ENCODE measurements at regions not wholly inside any gene's neighbourhood (a gene's known extent, or its start where the extent isn't known, plus 50 kb on each side); places are given as distances from the start of the nearest gene placed in this dataset.

DNA sequence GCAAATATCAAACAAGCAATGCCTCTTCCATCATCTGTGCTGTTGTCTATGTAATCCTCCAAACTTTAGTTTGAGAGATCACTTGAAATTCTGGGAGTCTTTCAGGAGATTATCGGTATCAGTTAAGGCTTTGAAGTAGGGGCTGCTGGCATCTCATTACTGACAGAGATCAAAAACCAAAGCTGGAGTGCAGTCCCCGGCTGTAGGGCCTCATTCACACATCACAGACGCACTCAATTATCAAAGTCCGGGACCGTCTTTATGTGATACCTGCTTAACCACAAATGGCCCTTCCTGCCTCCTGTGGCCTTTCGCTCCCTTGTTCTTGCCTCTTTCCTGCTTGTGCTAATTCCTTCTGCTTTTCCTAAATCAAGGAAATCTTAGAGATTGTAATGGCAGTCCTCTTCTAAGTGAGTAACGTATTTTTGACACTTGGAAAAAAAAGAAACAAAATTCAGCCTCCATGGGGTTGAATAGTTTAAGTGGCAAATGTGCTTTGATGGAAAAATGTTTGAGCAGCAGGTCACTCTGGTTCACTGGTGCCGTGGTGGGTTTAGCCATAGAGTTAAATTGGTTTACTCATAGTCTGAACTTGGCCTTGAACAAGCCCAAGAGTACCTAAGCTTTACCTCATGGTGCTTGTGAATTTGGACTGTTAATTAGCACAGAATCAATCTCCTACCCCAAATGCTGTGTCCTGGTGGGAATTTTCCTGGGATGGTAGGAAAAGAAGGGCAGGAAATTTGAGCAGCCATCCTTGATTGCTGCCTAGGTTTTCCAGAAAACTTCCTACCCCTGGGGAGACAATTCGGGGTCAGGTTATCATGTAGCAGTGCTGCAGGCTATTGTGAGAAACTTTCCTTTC lies 178.9 kb upstream of the LYZL1 start:
- TF ChIP-seq, protein P1, sequence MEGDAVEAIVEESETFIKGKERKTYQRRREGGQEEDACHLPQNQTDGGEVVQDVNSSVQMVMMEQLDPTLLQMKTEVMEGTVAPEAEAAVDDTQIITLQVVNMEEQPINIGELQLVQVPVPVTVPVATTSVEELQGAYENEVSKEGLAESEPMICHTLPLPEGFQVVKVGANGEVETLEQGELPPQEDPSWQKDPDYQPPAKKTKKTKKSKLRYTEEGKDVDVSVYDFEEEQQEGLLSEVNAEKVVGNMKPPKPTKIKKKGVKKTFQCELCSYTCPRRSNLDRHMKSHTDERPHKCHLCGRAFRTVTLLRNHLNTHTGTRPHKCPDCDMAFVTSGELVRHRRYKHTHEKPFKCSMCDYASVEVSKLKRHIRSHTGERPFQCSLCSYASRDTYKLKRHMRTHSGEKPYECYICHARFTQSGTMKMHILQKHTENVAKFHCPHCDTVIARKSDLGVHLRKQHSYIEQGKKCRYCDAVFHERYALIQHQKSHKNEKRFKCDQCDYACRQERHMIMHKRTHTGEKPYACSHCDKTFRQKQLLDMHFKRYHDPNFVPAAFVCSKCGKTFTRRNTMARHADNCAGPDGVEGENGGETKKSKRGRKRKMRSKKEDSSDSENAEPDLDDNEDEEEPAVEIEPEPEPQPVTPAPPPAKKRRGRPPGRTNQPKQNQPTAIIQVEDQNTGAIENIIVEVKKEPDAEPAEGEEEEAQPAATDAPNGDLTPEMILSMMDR (IDR thresholded peaks at IDR 0.05), result no peak
- no peak for TF ChIP-seq POLR2A (IDR thresholded peaks at IDR 0.05)

All from heart left ventricle (tissue), 13 donors.